Cardiac muscle cell (in vitro differentiated cells and primary cell): ENCODE measurements at regions not wholly inside any gene's neighbourhood (a gene's known extent, or its start where the extent isn't known, plus 50 kb on each side); places are given as distances from the start of the nearest gene placed in this dataset.

Source experiments
- DNase-seq, 2 donors: peaks; one replicate each; pipeline versions ENCODE4 v3.0.0 to v3.0.0-alpha.2; 2010 to 2017; ENCODE audit warnings: low read depth in 1 of 2, low spot score in 1 of 2
- H3K27ac ChIP-seq: fragments of 200-600 bp; sonication (generic); 2 replicates; pipeline ENCODE4 v1.5.1; 2016
- H3K27me3 ChIP-seq: fragments of 200-600 bp; sonication (generic); 2 replicates; pipeline ENCODE4 v1.6.0; 2016; ENCODE audit warnings: control low read depth
- H3K36me3 ChIP-seq: fragments of 200-600 bp; sonication (generic); 2 replicates; pipeline ENCODE4 v1.5.1; 2016; ENCODE audit warnings: control low read depth
- H3K4me1 ChIP-seq: fragments of 200-600 bp; sonication (generic); 2 replicates; pipeline ENCODE4 v1.8.1; 2017; ENCODE audit warnings: low read depth, mild to moderate bottlenecking, mixed run types
- H3K4me3 ChIP-seq: fragments of 200-600 bp; sonication (generic); 2 replicates; pipeline ENCODE4 v1.5.1; 2016; ENCODE audit warnings: mild to moderate bottlenecking
- H3K9me3 ChIP-seq: fragments of 200-600 bp; sonication (generic); 2 replicates; pipeline ENCODE4 v1.5.1; 2017; ENCODE audit warnings: low read depth, mild to moderate bottlenecking, control low read depth
- TF ChIP-seq, protein P1 (sequence below): IDR thresholded peaks from 2 replicates; pipeline ENCODE4 v1.5.1; 2012; ENCODE audit warnings: low read depth, mild to moderate bottlenecking, low read length

GRCh38 chr2:107694667-107695066, 132.0 kb upstream of the RGPD4 start:
- no peak overlapping the region for H3K27ac ChIP-seq
- no peak overlapping the region for H3K4me3 ChIP-seq
- no peaks in the 10 kb centered on the region for H3K36me3 ChIP-seq
- H3K27me3 ChIP-seq = no peaks in the 10 kb centered on the region
- H3K9me3 ChIP-seq = no peaks in the 10 kb centered on the region
- DNase-seq = no peak
- TF ChIP-seq, protein P1, sequence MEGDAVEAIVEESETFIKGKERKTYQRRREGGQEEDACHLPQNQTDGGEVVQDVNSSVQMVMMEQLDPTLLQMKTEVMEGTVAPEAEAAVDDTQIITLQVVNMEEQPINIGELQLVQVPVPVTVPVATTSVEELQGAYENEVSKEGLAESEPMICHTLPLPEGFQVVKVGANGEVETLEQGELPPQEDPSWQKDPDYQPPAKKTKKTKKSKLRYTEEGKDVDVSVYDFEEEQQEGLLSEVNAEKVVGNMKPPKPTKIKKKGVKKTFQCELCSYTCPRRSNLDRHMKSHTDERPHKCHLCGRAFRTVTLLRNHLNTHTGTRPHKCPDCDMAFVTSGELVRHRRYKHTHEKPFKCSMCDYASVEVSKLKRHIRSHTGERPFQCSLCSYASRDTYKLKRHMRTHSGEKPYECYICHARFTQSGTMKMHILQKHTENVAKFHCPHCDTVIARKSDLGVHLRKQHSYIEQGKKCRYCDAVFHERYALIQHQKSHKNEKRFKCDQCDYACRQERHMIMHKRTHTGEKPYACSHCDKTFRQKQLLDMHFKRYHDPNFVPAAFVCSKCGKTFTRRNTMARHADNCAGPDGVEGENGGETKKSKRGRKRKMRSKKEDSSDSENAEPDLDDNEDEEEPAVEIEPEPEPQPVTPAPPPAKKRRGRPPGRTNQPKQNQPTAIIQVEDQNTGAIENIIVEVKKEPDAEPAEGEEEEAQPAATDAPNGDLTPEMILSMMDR = no peak
- no peaks in the 10 kb centered on the region for H3K4me1 ChIP-seq

DNA sequence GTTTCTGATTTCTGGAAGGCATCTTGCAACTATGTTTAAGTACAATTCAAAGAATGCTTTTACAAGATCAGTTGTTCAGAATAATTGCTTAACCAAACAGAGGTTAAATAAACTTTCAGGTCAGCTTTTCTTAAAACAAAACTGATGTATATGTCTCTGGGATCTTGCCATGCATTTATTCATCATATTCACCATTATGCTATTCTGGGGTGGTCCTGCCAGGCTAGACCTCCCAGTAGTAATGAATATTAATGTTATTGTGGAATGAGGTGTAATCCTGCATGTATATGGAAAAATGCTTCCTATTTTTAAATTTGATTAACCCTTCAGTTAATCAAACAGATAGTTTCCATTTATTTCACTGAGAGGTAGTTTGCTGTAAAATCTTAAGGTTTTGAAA, 129.3 kb upstream of the RGPD4 start:
- Histone ChIP-seq H3K27me3 (no peaks in the 10 kb centered on the region), H3K4me3 (no peak overlapping the region), H3K27ac (no peak overlapping the region), H3K4me1 (no peaks in the 10 kb centered on the region), H3K9me3 (no peaks in the 10 kb centered on the region), H3K36me3 (no peaks in the 10 kb centered on the region)
- TF ChIP-seq, protein P1 = no peak
- no peak for DNase-seq

DNA sequence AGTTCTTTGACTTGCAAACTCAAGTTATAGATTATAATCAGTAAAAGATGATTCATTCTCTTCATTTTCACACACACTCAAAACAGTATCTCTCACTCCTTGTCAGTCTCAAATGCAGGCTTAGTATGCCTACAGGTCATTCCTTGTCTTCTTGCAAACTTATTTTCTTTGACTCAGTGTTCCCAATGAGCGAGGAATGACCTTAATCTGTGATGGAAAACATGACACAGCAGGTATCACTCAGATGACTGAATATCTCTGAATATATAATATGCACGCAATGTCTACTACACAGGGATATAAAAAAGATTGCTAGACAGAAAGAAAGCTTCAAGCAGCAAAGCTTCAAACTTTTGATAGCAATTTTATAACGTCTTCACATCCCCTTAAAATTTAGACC, 127.8 kb upstream of the RGPD4 start:
- no peaks in the 10 kb centered on the region for H3K4me1 ChIP-seq
- no peak for DNase-seq
- no peaks in the 10 kb centered on the region for H3K9me3 ChIP-seq
- no peaks in the 10 kb centered on the region for H3K27me3 ChIP-seq
- TF ChIP-seq, protein P1 = no peak
- no peaks in the 10 kb centered on the region for H3K36me3 ChIP-seq
- no peak overlapping the region for H3K4me3 ChIP-seq
- H3K27ac ChIP-seq = no peak overlapping the region

DNA sequence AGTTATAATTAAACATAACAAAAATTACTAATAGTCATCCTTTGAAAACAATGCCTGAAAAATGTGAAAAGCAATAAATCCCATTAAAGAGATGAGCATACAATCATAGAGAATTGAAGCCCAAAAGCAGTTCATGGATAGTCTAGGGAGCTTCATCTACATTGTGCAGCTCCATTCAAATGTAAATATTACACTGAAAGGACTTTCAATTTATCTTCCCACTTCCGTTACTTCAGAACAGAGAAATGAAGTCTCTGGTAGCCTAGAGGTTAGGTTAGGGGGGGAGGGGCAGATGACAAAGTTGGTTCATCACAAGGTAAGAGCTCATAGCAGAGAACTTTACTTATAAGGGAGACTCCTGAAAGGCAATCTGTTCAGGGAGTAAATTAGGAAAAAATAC, 126.6 kb upstream of the RGPD4 start:
- Histone ChIP-seq H3K4me3 (no peak overlapping the region), H3K27me3 (no peaks in the 10 kb centered on the region), H3K36me3 (no peaks in the 10 kb centered on the region), H3K27ac (no peak overlapping the region), H3K9me3 (no peaks in the 10 kb centered on the region), H3K4me1 (no peaks in the 10 kb centered on the region)
- TF ChIP-seq, protein P1 = no peak
- no peak for DNase-seq

DNA sequence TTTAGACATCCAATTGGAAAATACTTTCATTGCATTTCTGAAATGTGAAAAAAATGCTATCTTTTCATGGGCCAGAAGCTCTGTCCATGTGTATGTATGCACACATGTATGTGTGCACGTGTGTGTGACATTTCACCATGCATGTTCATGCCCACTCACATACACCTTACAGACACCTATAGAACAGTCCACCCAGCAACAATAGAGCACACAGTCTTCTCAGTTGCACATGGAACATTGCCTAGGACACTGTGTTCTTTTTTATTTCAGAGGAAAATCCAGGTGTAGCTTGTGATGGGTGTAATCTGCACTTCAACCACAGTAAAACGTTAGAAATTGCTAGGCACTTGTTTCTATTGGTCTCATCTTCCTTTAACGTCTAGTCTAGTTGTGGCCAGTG, 114.8 kb upstream of the RGPD4 start:
- no peak overlapping the region for H3K4me3 ChIP-seq
- no peaks in the 10 kb centered on the region for H3K27me3 ChIP-seq
- no peak for DNase-seq
- no peaks in the 10 kb centered on the region for H3K9me3 ChIP-seq
- no peaks in the 10 kb centered on the region for H3K4me1 ChIP-seq
- H3K27ac ChIP-seq = no peak overlapping the region
- no peaks in the 10 kb centered on the region for H3K36me3 ChIP-seq
- TF ChIP-seq, protein P1 = no peak

DNA sequence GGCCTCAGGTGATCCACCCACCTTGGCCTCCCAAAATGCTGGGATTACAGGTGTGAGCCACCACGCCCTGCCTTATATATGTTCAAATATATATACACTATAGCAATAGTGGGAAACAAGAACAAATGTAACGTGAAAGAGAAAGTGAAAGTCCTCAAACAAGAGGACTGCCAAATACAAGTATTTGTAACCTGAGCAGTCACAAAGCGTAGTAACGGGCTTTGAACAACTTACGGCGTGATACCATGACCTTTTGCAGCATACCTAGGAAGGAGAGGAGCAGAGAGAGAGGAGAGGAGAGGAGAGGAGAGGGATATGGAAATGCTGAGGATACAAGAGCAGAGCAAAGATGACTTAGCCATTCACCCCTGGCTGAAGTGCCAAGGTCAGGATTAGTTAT, 113.8 kb upstream of the RGPD4 start:
- DNase-seq = no peak
- H3K9me3 ChIP-seq = no peaks in the 10 kb centered on the region
- no peaks in the 10 kb centered on the region for H3K27me3 ChIP-seq
- H3K36me3 ChIP-seq = no peaks in the 10 kb centered on the region
- TF ChIP-seq, protein P1 = no peak
- no peak overlapping the region for H3K4me3 ChIP-seq
- H3K4me1 ChIP-seq = peaks cover 2% of the 10 kb centered on the region
- H3K27ac ChIP-seq = no peak overlapping the region
